Activated CD8-positive, alpha-beta T cell treated with anti-CD3 and anti-CD28 coated beads for 36 hours (primary cell): ENCODE measurements at regions not wholly inside any gene's neighbourhood (a gene's known extent, or its start where the extent isn't known, plus 50 kb on each side); places are given as distances from the start of the nearest gene placed in this dataset.

ENCODE experiments used
- ATAC-seq: fragments of 200-7000 bp; cut with Tn5 transposase; one replicate; pipeline ENCODE4 v1.10.0; 2021; ENCODE audit warnings: mild to moderate bottlenecking, moderate library complexity
- CTCF ChIA-PET: fragments of 350-600 bp; sonication (Branson Sonifier 250); formaldehyde crosslinking; loops from one replicate; lab custom pipeline; 2021; ENCODE audit warnings: antibody characterized with exemption; lab: Charles Lee
- POLR2A ChIA-PET: fragments of 350-600 bp; sonication (Branson Sonifier 250); formaldehyde crosslinking; loops from one replicate; lab custom pipeline; 2021; ENCODE audit warnings: antibody characterized with exemption; lab: Charles Lee
- DNase-seq: peaks from one replicate; pipeline ENCODE4 v3.0.0-alpha.2; 2020
- H3K27ac Mint-ChIP-seq: one replicate; pipeline ENCODE4 v1.8.0; 2021; ENCODE audit warnings: mild to moderate bottlenecking, mixed read lengths
- H3K27me3 Mint-ChIP-seq: one replicate; pipeline ENCODE4 v1.8.0; 2021; ENCODE audit warnings: mixed read lengths
- H3K36me3 Mint-ChIP-seq: one replicate; pipeline ENCODE4 v1.8.0; 2021; ENCODE audit warnings: low read depth, mixed read lengths
- H3K4me1 Mint-ChIP-seq: one replicate; pipeline ENCODE4 v1.8.0; 2021; ENCODE audit warnings: low read depth, mixed read lengths
- H3K4me3 Mint-ChIP-seq: one replicate; pipeline ENCODE4 v1.8.0; 2021; ENCODE audit warnings: mild to moderate bottlenecking, moderate library complexity, mixed read lengths
- H3K9me3 Mint-ChIP-seq: one replicate; pipeline ENCODE4 v1.8.0; 2021; ENCODE audit warnings: mixed read lengths
- intact Hi-C: fragments of 100-400 bp; cut with micrococcal nuclease; formaldehyde crosslinking; loops from one replicate; pipeline ENCODE4 v1.10.0; 2022
- TF ChIP-seq, protein P1 (sequence below): fragments of 200-600 bp; IDR thresholded peaks from one replicate; pipeline ENCODE4 v1.8.0; 2022; ENCODE audit warnings: antibody characterized with exemption, mild to moderate bottlenecking

DNA sequence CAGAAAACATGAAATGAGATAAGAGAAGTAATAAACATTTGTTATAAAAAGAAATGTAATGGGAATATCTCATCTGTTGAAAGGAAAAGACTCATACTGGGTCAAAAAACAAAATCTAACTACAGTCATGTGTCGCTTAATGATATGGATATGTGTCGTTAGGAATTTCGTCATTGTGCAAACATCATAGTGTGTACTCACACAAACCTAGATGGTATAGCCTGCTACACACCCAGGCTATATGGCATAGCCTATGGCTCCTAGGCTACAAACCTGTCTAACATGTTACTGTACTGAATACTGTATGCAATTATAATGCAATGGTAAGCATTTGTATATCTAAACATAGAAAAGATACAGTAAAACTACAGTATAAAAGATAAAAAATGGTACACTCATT is 89.8 kb upstream of the ZC3H12C start:
- no peak for ATAC-seq
- intact Hi-C loops: no loop called here
- TF ChIP-seq, protein P1, sequence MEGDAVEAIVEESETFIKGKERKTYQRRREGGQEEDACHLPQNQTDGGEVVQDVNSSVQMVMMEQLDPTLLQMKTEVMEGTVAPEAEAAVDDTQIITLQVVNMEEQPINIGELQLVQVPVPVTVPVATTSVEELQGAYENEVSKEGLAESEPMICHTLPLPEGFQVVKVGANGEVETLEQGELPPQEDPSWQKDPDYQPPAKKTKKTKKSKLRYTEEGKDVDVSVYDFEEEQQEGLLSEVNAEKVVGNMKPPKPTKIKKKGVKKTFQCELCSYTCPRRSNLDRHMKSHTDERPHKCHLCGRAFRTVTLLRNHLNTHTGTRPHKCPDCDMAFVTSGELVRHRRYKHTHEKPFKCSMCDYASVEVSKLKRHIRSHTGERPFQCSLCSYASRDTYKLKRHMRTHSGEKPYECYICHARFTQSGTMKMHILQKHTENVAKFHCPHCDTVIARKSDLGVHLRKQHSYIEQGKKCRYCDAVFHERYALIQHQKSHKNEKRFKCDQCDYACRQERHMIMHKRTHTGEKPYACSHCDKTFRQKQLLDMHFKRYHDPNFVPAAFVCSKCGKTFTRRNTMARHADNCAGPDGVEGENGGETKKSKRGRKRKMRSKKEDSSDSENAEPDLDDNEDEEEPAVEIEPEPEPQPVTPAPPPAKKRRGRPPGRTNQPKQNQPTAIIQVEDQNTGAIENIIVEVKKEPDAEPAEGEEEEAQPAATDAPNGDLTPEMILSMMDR: no peak
- H3K4me1 Mint-ChIP-seq: no peaks in the 10 kb centered on the region
- H3K36me3 Mint-ChIP-seq: no peaks in the 10 kb centered on the region
- no peak overlapping the region for H3K4me3 Mint-ChIP-seq
- ChIA-PET POLR2A (interaction anchor here (1.0 kb wide), 1 partner anchor 11 kb away, joined by 3 read pairs; no protein-coding TSS in a partner anchor), CTCF (no interaction called here)
- no peaks in the 10 kb centered on the region for H3K9me3 Mint-ChIP-seq
- no peak overlapping the region for H3K27ac Mint-ChIP-seq
- H3K27me3 Mint-ChIP-seq: peaks cover 1% of the 10 kb centered on the region
- DNase-seq: no peak

DNA sequence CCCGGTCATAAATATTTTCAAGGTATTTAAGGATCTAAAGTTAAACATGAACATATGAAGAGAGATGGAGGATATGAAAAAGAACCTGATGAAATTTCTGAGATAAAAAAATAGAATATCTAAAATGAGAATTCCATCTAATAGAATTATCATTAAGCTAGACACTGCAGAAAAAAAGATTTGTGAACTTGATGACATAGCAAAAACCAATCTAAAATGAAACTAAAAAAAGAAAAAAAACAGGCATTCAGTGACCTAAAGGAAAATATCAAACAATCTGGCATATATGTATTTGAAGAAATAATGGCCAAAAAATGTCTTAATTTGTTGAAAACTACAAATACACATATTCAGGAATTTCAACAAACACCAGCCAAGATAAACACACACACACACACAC is 81.6 kb upstream of the ZC3H12C start:
- CTCF ChIA-PET: no interaction called here
- no peak overlapping the region for H3K4me3 Mint-ChIP-seq
- intact Hi-C loops: no loop called here
- H3K27ac Mint-ChIP-seq: no peak overlapping the region
- H3K4me1 Mint-ChIP-seq: no peaks in the 10 kb centered on the region
- H3K9me3 Mint-ChIP-seq: peaks cover 4% of the 10 kb centered on the region
- ATAC-seq (no peak), DNase-seq (no peak)
- no peaks in the 10 kb centered on the region for H3K27me3 Mint-ChIP-seq
- TF ChIP-seq, protein P1: no peak
- POLR2A ChIA-PET: no interaction called here
- H3K36me3 Mint-ChIP-seq: no peaks in the 10 kb centered on the region

DNA sequence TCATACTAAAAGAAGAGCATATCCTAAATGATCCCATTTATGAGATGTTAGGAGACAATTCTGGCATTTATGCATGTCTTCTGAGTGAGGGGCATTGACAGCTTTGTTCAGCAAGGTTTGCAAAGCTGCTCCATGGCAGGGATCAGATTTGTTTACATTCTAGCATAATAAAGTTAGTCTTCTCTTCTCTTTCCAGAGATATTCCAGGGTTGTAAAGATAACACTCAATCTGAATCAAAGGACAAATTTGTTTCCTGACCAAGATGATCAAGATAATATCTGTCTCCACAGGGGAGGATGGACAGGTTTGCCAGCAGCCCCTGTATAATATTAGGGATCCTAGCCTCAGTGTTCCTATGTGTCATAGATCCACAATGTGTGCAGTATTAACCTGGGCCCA is 77.5 kb upstream of the ZC3H12C start:
- ChIA-PET CTCF (no interaction called here), POLR2A (no interaction called here)
- H3K9me3 Mint-ChIP-seq: peaks cover 4% of the 10 kb centered on the region
- no peaks in the 10 kb centered on the region for H3K27me3 Mint-ChIP-seq
- H3K4me1 Mint-ChIP-seq: no peaks in the 10 kb centered on the region
- DNase-seq (no peak), ATAC-seq (no peak)
- H3K36me3 Mint-ChIP-seq: no peaks in the 10 kb centered on the region
- intact Hi-C loops: no loop called here
- TF ChIP-seq, protein P1: no peak
- no peak overlapping the region for H3K27ac Mint-ChIP-seq
- no peak overlapping the region for H3K4me3 Mint-ChIP-seq

DNA sequence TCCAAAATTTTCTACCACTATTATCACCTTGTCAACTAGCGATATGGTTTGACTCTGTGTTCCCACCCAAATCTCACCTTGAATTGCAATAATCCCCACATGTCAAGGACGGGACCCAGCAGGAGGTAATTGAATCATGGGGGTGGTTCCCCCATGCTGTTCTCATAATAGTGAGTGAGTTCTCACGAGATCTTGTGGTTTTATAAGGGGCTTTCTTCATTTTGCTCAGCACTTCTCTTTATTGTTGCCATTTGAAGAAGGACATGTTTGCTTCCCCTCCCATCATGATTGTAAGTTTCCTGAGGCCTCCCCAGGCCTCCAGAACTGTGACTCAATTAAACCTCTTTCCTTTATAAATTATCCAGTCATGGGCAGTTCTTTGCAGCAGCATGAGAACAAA is 73.5 kb upstream of the ZC3H12C start:
- intact Hi-C loops: no loop called here
- Mint-ChIP-seq H3K9me3 (no peaks in the 10 kb centered on the region), H3K4me1 (no peaks in the 10 kb centered on the region), H3K4me3 (no peak overlapping the region), H3K27ac (no peak overlapping the region), H3K27me3 (no peaks in the 10 kb centered on the region), H3K36me3 (no peaks in the 10 kb centered on the region)
- ATAC-seq: no peak
- POLR2A ChIA-PET: no interaction called here
- CTCF ChIA-PET: no interaction called here
- TF ChIP-seq, protein P1: no peak
- no peak for DNase-seq

DNA sequence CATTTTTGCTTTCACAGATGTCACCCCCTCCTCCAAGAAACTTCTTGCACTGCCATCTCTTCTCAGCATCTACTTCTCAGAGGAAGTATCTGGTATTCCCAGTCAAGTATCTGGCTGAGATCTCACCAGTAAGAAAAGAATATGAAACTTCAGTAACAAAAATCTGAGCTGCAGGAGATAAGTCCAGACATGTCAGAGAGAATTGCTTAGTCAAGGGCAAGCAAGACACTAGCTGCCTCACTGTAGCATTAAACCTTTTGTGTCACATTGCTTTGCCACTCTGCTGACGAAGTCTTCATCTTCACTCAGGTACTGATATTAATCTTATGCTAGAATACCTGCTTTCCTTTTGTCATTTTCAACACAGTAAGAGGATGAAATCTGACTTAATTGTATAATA is 70.6 kb upstream of the ZC3H12C start:
- H3K36me3 Mint-ChIP-seq: no peaks in the 10 kb centered on the region
- no peak overlapping the region for H3K27ac Mint-ChIP-seq
- ChIA-PET POLR2A (no interaction called here), CTCF (interaction anchor here (1.1 to 1.5 kb wide), 2 partner anchors 9 to 70 kb away, joined by 3 read pairs; no protein-coding TSS in a partner anchor)
- no peak for ATAC-seq
- TF ChIP-seq, protein P1: no peak
- no peaks in the 10 kb centered on the region for H3K27me3 Mint-ChIP-seq
- intact Hi-C loops: no loop called here
- no peaks in the 10 kb centered on the region for H3K4me1 Mint-ChIP-seq
- no peak overlapping the region for H3K4me3 Mint-ChIP-seq
- DNase-seq: no peak
- H3K9me3 Mint-ChIP-seq: no peaks in the 10 kb centered on the region
